KBM-7 (cell line): ENCODE measurements at regions not wholly inside any gene's neighbourhood (a gene's known extent, or its start where the extent isn't known, plus 50 kb on each side); places are given as distances from the start of the nearest gene placed in this dataset.
"Not testable (repeated sequence)": the region's sequence is repeated elsewhere in the genome, so short reads cannot be mapped to it uniquely, and the experiment has no call there.

Source experiments
- DNase-seq: peaks from one replicate; pipeline ENCODE4 v3.0.0-alpha.2; 2015
- in situ Hi-C: fragments of 300-500 bp; cut with MboI; formaldehyde crosslinking; loops from 2 replicates; pipeline ENCODE4 v1.14.3; 2020; ENCODE audit warnings: low sequenced_read_pairs, low pct_unique_long_range_greater_than_20kb, mixed read lengths

DNA sequence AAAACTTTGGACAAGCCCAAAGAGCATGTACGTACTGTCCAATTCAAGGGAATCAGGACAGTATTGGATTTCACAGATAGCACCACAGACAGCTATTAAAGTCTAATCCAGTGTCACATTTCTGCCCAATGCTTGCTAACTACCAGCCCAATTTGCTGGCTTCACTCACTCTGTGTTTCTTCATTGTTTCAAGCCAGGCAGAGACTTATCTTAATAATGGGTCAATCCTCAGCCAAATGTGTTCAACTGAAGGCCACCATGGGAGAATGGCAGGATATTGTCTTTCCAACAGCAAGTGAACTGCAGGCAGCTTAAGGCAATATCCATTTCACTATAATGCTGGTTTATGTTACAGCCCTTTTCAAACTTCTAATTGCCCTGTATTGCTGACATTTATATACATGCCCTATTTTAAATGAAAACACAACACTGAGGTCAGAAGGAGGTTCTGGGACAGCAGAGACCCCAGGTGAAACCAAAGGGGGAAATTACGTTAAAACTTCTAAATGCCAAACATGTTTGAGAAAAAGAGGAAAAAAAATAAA lies 142.1 kb upstream of the RSPO3 start:
- in situ Hi-C loops: no loop called here
- DNase-seq: no peak

DNA sequence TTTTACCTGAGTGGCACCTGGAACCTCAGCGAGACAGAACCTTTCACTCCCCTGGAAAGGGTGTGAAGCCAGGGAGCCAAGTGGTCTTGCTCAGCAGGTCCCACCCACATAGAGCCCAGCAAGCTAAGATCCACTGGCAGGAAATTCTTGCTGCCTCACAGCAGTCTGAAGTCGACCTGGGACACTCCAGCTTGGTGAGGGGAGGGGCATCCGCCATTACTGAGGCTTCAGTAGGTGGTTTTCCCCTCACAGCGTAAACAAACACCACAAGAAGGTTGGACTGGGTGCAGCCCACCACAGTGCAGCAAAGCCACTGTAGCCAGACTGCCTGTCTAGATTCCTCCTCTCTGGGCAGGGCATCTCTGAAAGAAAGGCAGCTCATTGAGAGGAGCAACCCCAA lies 134.7 kb upstream of the RSPO3 start:
- in situ Hi-C loops: no loop called here
- DNase-seq: no peak

DNA sequence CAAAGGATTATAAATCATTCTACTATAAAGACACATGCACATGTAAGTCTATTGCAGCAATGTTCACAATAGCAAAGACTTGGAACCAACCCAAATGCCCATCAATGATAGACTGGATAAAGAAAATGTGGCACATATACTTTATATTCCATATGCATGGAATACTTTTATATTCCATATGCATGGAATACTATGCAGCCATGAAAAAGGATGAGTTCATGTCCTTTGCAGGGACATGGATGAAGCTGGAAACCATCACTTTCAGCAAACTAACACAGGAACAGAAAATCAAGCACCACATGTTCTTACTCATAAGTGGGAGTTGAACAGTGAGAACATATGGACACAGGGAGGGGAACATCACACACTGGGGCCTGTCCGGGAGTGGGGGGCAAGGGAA lies 130.3 kb upstream of the RSPO3 start:
- DNase-seq, in situ Hi-C loops: not testable (repeated sequence)

DNA sequence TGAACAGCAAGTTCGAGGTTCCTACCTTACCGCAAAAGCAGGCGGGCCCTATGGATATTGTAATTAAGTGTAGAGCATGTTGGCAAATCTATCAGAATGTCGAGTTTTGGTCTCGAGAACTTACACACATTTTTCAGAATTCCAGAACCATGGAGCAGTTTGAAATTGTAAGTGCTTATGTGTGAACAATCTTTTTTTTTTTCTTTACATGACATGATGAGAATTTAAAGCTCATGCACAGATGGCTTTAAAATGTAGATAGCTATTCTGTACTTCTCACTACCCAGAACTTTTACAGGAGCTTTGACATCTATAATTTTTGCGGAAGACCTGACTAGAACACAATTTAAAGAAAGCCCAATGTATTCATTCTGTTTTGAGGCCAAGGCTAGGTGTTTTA lies 117.8 kb upstream of the RSPO3 start:
- in situ Hi-C loops: no loop called here
- no peak for DNase-seq

DNA sequence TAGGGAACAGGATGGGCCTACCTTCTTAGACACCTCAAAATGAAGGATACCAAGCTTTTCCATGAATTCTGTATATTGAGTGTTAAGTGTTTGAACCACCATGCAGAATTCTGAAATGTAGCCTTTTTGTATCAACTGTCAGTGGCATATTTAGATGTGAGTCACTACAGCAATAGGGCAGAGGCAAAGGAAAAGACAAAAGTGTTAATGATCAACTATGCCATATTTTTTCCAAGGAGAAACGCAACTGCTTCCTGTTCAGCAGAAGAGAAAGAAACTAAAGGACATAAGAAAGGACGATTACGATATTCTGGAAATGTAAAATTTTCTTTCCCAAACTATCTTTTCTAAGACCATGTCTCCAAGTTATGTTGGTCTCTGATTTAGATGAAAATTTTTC lies 104.6 kb upstream of the RSPO3 start:
- no peak for DNase-seq
- in situ Hi-C loops: no loop called here

DNA sequence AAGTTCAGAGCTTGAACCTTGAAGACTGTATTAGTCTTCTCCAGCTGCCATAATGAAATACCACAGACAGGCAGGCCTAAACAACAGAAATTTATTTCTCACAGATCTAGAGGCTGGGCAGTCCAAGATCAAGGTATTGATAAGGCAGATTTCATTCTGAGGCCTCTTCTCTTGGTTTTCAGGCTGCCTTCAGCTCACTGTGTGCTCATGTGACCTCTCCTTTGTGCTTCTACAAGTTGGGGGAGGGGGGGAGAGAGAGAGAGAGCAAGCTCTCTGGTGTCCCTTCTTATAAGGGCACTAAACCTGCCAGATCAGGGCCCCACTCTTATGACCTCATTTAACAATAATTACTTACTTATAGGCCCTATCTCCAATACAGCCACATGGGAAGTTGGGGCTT lies 102.6 kb upstream of the RSPO3 start:
- in situ Hi-C loops: no loop called here
- no peak for DNase-seq

DNA sequence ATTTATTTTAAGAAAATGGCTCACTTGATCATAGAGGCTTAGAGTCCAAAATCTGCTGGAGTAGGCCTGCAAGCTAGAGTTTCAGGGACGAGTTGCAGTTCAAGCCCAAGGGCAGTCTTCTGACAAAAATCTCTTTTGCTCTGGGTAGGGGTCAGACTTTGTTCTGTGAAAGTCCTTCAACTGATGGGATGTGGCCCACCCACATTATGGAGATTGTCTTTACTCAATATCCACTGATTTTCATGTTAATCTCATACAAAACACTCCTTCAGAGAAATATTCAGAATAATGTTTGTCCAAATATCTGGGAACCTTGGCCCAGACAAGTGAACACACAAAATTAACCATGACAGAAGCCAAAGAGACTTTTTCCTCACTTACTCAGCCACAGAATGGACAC lies 98.6 kb upstream of the RSPO3 start:
- in situ Hi-C loops: no loop called here
- no peak for DNase-seq

DNA sequence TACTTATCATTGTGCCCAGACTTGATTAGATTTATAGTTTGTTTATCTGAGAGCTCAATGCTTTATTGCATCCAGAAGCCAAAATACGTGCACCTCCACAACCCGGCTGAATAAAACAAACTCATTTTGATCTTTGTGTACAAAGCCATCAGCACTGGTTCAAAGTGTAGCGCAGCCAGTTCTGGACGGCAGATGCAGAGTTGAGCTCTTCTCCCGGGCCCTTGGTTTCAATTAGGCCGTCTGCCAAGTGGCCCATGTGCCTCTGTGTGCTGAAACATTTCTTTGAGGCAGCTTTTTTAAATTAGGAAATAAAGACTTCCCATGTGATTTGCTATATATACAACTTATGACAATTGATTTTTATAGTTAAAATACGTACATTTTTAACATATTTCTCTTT lies 96.2 kb upstream of the RSPO3 start:
- in situ Hi-C loops: no loop called here
- DNase-seq: no peak

DNA sequence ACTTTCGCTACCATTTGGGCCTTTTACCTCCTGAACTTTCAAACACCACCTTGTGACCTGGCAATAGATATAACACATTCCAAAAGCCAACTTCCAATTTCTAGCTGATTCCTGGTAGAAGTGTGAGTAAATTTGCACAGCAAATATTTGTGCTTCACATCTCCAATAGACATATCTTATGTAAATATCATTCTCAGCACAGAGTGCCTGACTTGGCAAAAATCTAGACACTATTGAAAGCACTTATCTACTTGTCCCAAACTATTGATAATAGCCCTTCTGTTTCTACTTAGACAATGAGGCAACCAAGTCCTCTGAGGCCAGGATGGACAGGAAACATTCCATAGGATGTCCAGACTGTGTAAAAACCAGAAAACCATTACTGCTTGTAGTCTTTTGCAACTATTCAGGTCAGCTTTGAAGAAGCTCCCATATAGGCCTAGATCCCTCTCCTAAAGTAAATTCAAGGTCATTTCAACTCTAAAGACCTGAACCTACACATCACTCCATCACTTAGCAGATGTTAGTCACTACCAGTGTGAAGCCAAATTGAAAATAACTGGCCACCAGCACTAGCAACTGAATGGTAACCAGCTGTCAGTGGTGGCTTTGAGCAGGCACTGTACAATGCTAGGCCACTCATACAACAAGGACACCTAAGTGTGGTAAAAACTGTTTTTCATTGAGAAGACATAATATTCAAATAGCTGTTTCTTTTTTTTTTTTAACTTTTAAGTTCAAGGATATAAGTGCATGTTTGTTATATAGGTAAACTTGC lies 95.3 kb upstream of the RSPO3 start:
- in situ Hi-C loops: no loop called here
- DNase-seq: no peak

DNA sequence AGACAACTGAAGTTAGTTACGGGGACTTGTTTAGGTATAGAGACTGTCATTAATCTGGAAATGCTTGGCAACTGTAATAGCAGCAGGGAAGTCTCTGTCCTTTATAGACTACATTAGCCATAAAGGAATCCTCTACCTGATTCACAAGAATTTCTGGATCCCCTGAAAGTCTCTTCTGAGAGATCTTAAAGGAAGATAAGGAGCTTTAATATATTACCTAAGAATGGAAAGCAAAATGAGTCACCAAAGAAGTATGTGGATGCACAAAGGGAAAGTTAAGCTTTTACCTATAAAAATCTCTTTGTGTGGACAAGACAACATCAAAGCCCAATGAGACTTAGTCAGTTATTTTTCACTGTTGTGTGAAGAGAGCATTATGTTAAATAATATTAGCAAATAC lies 92.2 kb upstream of the RSPO3 start:
- no peak for DNase-seq
- in situ Hi-C loops: no loop called here

DNA sequence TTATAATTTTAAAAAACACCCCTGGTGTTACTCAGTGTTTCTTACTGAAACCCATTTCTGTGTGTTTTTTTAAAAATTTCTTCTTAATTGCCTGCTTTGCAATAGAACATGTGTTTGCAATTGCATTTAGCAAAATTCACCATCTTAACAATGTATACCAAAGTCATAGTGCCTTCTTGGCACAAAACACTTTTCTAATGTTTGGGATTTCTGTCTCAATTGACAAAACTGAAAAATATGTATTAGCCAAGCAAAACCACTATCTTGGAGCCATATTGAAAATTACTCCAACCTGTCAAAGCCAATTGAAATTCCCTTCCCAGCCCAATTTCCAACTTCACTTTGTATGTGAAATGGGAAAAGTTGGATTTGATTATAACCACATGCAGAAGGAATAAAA lies 88.4 kb upstream of the RSPO3 start:
- in situ Hi-C loops: no loop called here
- DNase-seq: no peak

DNA sequence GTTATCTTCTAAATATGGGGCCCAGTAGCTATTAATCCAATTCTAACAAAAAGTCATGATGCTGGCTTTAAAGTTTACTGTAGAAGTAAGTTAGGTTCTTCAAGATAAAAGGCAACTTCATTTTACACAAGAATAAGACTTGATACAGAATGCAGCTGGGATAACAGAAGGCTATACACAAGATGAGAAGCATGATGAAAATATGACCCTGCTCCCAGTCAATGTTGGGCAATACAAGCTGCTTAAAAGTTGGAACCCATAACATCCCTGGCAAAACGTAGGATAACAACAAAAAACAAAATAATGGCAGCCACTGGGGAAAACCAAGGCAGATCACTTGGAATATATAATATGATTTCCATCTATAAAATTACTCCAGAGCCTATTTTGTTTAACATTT lies 87.6 kb upstream of the RSPO3 start:
- DNase-seq: no peak
- in situ Hi-C loops: no loop called here

DNA sequence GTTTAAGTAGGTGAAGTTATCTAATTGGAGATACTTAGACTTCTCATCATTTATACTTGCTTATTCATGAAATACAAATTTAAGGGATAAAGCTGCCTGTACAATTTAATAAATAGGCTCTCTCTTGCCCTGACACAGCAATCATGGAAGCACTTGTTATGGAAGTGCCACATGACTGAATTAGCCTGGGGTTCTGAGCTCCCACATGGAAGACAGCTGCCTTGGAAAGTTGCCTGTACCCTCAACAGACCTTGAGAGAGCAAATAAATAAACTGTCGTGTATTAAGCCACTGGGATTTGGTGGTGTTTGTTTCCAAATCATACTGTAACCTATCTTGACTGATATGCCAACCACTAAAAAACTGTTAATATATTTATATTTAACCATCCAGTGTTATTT lies 87.0 kb upstream of the RSPO3 start:
- DNase-seq: no peak
- in situ Hi-C loops: no loop called here

DNA sequence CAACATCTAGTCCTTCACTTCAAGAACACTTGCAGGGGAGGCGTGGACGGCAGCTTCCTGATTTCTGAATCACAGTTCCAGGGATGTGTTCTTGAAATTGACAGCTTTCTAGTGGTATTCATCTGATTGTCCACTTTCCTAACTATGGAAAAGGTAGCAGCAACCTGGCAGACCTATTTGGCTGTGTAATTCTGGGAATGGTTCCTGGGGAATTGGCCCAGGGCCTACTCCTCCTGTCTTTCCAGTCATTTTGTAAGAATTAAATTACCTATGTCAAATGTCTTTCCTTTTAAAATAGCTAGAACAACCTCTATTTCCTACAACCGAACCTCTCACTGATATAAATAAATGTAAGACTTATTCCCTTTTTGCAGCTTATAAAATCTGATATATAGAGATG lies 85.5 kb upstream of the RSPO3 start:
- in situ Hi-C loops: no loop called here

DNA sequence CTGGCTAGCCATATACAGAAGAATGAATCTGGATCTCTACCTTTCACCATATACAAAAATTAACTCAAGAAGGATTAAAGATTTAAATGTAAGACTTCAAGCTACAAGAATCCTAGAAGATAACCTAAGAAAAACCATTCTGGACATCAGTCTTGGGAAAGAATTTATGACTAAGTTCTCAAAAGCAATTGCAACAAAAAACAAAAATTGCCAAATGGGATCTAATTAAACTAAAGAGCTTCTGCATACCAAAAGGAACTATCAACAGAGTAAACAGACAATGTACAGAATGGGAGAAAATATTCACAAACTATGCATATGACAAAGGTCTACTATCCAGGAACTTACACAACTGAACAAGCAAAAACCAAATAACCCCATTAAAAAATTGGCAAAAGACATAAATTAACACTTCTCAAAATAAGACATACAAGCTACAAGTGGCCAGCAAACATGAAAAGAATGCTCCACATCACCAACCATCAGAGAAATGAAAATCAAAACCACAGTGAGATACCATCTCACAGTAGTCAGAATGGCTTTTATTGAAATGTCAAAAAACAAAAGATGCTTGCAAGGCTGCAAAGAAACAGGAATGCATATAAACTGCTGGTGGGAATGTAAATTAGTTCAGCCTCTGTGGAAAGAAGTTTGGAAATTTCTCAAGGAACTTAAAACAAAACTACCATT lies 66.8 kb upstream of the RSPO3 start:
- in situ Hi-C loops: no loop called here
- DNase-seq: no peak

More for the DNA sequence above, 85.5 kb upstream of the RSPO3 start:
- DNase-seq: no peak

DNA sequence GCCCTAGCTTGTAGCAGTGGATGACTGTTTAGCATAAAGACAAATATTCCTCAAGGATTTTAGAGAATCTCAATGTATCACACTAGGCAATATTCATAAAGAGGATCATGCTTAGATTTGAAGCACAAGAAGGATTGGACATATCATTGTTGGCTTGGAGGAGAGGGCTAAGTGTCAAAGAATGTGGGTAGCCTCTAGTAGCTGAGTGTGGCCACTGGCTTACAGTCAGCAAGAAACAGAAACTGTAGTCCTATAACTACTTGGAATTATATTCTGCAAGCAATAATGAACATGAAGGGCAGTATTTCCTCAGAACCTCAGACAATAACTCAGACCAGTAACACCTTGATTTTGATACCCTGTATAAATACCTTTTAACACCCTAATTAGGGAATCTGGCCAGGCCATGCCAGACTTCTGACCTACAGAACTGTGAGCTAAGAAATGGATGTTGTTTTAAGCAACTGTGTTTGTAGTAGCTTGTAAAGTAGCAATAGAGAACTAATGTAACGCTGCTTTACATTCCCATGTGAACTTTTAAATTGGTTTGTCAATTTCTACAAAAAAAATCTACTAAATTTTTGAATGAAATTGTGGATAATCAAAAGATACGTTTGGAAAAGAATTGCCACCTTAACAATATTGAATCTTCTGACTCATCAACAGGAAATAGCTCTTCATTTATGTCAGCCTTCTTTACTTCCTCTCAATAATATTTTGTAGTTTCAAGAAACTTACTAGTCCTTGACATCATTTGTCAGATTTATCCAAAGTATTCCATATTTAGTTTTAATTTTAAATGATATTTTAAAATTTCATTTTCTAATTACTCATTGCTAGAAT lies 65.2 kb upstream of the RSPO3 start:
- DNase-seq: no peak
- in situ Hi-C loops: no loop called here

DNA sequence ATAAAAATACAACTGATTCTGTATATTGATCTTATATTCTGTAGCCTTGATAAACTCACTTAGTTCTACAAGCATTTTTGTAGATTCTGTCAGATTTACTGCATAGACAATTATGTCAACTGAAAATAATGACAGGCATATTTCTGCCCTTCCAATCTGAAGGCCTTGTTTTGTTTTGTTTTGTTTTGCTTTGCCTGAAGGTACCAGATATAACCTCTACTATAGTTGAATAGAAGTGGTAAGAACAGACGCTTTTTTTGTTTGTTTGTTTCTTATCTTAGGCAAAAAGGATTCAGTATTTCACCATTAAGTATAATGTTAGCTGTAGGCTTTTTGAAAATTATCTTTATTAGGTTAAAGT lies 64.6 kb upstream of the RSPO3 start:
- no peak for DNase-seq
- in situ Hi-C loops: no loop called here

DNA sequence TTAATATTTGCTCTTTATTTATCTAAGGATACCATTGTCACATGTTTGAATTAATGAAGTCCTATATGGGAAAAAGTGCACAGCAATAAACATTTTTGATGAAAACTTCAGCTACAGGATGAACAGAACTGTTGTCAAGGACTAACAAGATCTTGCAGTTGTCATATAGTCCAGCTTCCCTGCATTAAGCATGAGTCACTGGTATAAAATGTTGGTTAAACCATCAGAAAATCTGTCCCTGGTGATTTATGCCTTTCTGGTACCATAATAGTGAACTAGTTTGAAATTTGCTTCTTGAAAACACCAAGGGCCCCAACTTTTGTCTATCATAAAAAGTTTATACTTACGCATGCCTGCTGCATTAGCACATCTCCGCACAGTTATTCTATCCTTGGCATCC lies 60.4 kb upstream of the RSPO3 start:
- in situ Hi-C loops: no loop called here
- DNase-seq: no peak

DNA sequence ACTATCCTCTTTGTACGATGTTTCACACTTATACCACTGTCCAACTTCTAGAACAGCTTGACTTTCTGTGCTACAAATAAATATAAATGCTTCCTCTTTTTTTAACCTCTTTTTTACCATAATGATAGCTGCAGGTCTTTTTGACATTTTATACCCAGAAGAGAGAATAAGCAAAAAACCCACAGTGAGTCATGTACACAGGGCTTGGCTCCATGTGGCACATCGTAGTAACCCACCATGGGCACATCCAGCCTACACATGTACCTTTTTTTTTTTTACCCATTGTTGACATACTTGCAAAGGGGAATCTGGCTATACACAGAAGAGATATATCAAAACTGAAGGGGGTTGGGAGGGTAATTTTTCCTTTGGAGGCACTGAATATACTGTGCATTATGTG lies 59.5 kb upstream of the RSPO3 start:
- in situ Hi-C loops: no loop called here
- DNase-seq: no peak
